Inferior parietal cortex (tissue), 1 donor: ENCODE measurements at regions not wholly inside any gene's neighbourhood (a gene's known extent, or its start where the extent isn't known, plus 50 kb on each side); places are given as distances from the start of the nearest gene placed in this dataset.

Experiments
- DNase-seq: peaks from one replicate; pipeline ENCODE4 v3.0.0-alpha.2; 2016; ENCODE audit errors: extremely low spot score

- DNase-seq = no peak
These were observed 53.9 kb downstream of the BARX1 start for GRCh38 chr9:93900971-93901861.

DNA sequence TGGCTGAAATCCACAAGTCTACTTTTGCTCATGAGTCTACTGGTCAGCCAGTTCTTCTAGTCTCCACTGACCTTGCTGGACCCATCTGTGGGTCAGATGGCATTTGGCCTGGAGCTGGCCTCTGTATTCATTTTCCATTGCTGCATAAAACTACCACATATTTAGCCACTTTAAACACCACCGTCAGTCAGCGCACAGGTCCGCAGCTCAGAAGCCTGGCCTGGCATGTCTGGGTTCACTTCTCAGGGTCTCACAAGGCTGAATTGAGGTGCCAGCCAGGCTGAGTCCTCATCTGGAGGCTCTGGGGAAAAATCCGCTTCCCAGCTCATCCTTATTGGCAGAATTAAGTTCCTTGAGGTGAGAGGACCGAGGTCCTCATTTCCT, 54.7 kb downstream of the BARX1 start:
- DNase-seq = no peak

GRCh38 chr9:93899609-93900435, 55.3 kb downstream of the BARX1 start:
- no peak for DNase-seq

- DNase-seq = no peak
These were observed 56.4 kb downstream of the BARX1 start for GRCh38 chr9:93898502-93899426.

- DNase-seq = no peak
These were observed 57.1 kb downstream of the BARX1 start for GRCh38 chr9:93898026-93898425.

DNA sequence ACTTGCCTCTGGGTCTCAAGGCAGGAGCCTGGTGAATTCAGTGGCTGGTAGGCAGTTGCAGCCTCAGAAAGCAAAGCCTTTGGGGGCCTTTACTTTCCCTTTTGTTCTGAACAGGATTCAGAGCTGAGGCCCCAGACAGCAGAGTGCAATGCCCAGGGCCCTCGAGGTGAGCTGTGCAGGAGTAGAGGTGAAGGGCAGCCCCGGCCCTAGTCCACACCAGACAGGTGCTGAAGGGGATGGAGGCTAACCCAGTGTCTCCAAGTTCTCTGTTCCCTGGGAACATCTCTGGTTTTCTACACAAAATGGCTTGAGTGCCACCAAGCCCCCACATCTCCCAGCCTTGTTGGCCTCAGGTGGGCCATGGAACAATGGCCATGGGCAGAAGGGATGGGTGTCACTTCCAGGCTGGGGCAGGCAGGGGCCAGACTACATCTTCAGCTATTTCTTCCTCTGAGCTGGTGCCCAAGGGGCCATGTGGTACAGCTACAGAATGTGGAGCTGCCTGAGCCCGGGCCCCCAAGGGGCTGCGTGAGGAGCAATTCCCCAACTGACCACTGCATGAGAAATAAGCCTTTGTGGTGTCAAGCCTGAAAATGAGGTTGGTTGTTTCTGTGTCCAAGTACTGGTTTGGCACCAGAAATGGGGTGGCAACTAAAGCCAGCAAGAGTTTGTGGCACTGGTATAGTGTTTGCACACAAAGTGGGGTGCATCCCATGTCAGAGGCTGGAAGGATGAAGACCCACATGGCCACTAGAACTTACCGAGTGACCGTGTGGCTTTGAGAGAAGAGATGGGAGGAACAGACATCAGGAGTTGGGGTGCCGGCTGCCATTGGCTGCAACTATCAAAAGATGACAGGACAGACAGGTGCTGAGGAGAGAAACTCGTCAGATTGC, 57.8 kb downstream of the BARX1 start:
- DNase-seq = no peak

- DNase-seq = no peak
These were observed 58.6 kb downstream of the BARX1 start for GRCh38 chr9:93896496-93897033.

DNA sequence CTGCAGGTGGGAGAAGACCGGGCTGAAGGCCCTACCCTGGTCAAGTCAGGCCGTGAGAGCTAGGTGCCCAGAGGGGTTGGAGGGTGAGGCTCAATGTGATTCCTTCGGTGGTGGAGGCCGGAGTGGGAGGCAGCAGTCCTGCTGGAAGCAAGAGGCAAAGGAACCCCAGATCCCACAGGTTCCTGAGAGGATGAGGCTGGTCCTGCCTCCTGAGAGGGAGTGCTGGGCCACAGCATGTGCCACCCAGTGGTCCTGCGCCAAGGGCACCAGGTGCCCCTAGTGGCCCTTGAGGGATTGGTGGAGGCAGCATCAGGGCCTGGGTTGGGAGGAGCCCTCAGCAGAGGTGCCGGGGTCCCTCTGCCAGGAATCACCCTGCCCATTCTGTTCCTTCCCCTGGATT, 59.1 kb downstream of the BARX1 start:
- DNase-seq = no peak

GRCh38 chr9:93895535-93895934, 59.6 kb downstream of the BARX1 start:
- DNase-seq = no peak

DNA sequence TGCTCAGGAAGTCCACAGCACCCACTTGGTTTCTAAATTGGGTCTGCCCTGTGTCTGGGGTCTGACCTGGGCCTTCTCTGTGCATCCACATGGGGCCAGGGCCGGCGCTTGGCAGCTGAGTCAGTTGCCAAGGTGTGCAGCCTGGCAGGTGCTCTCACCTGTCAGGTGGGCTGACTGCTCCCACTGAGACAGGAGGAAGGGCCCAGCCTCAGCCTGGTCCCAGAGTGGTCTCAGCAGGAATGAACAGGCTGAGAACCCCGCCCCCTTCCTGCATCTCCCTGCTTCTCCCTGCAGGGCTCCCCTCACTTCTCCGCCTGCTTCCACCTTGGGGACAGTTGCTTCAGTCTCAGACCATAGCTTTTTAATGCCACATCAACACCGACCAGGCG, 60.5 kb downstream of the BARX1 start:
- no peak for DNase-seq

DNA sequence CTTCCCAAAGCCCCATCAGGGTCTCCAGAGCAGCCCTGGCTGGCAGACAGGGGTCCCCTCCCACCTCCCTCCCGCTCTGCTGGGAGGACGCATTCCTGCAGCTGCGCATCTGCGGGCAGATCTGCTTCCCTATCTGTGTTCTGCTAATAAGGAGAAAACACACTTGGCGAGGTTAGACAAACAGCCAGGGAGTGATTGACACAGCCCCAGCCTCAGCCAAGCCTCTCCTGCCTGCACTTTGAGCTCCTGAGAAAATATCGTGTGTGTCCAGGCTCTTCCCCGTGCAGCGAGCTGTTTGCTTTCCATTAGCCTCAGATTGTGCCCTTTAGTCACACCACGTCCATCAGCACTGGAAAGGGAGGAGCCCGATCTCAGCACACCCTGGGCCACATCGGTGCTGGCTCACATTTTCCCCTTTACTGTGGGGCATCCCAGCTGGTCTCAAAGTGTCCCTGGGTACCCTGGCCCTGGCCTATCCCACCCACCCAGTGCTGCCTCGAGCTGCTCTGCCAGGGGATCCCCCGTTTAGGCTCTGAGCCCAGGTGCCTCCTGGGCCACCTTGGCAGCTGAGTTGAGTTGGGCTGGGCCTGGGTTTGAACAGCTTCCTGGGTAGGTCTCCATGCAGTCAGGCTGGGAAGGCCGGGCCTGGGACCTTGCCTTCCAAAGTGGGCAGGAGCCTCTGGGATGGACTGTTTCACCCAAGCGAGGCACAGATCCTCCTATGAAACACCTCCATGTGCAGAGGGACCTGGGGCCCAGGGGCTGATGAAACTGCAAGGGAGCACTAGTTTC, 61.1 kb downstream of the BARX1 start:
- DNase-seq = no peak

DNA sequence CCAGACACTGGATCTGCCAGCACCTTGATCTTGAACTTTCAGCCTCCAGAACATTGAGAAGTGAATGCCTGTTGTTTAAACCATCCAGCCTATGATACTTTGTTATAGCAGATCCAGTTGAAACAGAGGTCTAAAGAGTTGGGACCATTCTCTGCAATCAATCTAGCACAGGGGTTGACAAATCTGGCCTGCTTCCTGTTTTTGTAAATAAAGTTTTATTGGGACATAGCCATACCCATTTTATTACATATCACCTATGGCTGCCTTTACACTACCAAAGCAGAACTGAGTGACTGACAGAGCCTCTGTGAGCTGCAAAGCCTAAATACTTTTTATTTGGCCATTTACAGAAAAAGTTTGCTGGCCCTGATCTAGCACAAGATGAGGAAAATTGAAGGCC, 62.0 kb downstream of the BARX1 start:
- no peak for DNase-seq

- DNase-seq = no peak
These were observed 62.4 kb downstream of the BARX1 start for GRCh38 chr9:93892748-93893147.

DNA sequence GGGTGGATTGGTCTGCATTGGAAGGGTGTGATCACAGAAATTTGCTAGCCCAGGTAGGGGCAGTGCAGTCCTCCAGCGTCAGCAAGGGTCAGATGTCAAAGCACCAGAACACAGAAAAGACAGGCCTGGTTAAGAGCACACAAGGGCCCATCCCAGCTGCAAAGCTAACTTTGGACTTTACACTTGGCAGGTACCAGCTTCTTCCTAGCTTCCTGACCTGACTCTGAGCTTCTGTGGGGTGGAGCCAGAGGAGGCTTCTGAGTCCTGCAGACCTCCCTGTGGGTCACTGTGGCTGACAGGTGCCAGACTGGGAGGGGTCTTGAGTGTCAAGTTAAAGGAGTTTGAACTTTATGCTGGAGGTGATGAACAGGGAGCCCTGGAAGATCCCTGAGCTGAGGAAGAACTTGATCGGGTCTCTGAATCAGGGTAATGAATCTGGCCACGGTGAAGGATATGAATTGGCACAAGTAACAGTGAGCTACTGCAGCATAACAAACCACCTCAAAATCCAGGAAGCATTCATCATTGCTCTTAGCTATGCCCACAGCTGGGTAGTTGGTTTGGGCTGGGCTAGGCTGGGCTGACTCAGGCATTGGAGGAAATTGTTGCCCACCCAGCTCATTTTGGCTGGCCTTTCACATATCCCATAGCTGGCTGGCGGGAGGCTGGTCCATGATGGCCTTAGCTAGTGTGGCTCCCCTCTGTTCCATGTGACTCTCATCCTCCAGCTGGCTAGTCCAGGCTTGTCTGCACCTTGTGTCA, 63.4 kb downstream of the BARX1 start:
- DNase-seq = no peak

GRCh38 chr9:93891050-93891449, 64.1 kb downstream of the BARX1 start:
- DNase-seq = no peak

- no peak for DNase-seq
These were observed 64.7 kb downstream of the BARX1 start for GRCh38 chr9:93890436-93890935.

DNA sequence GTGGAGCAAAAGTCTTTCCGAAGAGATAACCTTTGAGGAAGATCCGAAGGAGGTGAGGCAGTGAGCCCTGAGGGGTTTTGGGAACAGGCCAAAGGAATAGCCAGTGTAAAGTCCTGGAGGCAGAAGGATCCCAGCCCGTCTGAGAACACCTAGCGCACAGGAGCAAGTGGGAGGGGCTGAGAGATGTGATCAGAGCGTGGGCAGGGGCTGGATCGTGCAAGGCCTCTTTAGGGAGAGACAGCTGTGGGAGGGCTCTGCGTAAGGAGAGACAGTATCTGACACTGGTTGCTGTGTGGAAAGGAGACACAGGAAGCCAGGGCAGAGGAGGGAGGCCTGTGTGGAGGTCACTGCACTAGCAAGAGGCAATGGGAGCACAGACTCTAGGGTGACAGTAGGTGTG, 68.2 kb downstream of the BARX1 start:
- DNase-seq = no peak

DNA sequence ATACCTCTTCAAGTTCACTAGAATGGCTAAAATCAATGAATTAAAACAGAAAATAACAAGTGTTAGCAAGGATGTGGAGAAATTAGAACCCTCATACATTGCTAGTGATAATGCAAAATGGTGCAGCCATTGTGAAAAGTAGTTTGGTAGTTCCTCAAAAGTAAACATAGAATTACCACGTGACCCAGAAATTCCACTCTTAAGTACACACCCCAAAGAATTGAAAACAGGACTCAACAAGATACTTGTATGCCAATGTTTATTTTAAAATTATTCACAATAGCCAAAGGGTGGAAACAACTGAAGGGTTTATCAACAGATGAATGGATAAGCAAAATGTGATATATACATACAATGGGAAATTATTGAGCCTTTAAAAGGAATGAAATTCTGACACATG, 70.3 kb downstream of the BARX1 start:
- DNase-seq = no peak
